CD4-positive, alpha-beta T cell treated with Interleukin-6 at 100 ng/mL for 8 hours (primary cell): ENCODE measurements at regions not wholly inside any gene's neighbourhood (a gene's known extent, or its start where the extent isn't known, plus 50 kb on each side); places are given as distances from the start of the nearest gene placed in this dataset.
"Not testable (repeated sequence)": the region's sequence is repeated elsewhere in the genome, so short reads cannot be mapped to it uniquely, and the experiment has no call there.

Experiments
- DNase-seq: peaks from one replicate; pipeline ENCODE4 v3.0.0-alpha.2; 2020; ENCODE audit warnings: mixed read lengths, low spot score

DNA sequence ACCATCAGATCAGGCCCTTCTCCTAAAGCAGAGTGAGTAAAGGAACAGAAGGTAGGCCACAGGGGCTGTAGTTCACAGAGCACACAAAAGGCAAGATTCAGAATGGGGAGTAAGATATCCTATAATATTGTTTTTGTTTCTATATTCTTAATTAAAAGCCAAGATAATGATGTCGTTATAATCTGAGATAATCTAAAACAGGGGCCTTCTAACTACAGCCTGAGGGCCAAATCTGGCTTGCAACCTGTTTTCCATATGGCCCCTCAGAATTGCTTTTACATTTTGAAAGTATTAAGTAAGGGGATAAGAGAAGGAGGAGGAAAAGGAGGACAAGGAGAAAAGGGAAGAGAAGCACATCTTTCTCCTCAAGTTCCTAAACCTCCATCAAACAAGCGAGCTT, 435.8 kb downstream of the CSNK1G3 start:
- DNase-seq = no peak

DNA sequence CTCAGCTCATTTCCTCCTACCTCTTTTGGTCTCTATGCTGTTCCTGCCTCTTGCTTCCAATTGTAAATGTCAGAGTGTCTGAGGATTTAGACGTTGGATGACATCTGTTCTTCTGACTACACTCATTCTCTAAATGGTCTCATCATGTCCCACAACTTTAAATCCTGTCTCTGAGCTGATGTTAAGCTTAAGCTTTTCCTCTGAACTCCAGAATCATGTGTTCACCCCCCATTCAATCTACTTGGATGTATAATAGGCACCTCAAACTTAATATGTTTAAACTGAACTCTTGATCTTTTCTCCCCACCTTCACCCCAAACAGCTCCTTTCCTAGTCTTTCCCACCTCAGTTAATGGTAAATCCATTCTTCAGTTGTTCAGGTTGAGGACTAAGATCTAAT, 433.6 kb downstream of the CSNK1G3 start:
- no peak for DNase-seq

DNA sequence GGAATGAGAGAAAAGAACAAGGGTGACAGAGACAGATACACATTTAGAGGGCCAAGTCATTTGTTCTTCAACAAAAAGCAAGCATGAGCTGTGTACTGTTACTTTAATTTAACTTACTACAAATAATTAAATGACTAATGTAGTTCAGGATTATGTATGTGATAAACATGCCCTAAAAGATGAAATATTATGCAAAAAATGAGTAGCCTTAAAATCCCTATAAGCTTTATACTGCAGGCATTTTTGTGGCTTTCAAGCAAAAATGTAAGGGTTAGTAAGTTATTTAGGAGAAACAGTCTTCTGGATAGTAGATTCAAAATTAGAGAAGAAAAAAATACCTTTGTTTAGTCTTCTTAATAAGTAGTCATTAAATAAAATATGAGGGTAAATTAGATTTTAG, 431.2 kb downstream of the CSNK1G3 start:
- DNase-seq = no peak

DNA sequence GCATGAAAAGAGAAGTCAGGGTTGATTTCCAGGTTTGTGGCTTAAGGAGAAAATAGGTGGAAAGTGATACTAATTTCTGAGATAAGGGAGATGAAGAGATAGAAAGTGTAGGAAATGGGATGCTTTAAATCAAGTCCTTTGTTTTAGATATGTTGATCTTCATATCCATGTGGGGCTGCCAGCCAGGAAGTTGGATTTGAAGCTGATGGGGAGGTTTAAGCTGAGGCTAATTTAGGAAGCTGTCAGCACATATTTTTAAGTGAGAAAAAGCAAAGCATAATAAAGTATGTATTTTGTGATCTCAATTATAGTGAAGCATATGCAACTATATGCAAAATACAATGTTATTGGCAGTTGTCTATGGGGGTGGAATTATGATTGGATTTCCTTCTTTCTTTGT, 428.4 kb downstream of the CSNK1G3 start:
- no peak for DNase-seq

DNA sequence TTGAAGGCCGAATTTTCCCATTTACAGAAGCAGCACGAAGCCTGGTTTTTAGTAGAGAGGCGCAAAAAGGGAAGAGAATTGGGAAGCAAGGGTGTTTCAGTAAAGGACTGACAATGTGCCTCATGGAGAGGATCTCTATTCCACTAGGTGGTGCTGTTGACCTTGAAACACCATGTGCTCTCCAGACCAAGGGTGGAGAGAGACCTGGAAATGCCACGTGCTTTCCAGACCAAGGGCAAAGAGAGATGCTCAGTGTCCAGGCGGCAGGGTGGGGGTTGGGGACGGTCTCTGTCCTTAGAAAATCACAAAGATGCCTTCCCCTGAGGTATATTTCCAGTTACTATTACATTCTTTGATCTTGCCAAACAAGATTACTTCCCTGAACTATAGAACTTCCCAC, 425.3 kb downstream of the CSNK1G3 start:
- no peak for DNase-seq

DNA sequence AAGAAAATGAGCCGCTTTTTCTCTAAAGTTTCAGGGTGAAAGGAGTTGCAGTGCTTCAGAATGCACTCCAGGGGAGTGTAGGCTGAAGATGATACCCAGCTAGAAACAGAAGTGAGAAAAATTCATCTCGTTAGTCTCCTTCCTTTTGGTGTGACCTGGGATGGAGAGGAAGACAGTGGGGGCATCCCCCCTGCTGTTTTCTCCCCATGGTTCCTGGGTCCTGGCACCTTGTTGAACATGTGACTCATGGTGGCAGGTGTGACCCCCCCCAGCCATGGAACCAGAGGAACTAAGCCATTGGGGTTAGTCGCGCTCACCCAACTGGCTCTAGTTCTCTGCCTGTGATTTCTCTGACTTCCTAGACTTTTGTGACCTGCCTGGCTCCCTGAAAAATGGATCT, 424.6 kb downstream of the CSNK1G3 start:
- DNase-seq = no peak

DNA sequence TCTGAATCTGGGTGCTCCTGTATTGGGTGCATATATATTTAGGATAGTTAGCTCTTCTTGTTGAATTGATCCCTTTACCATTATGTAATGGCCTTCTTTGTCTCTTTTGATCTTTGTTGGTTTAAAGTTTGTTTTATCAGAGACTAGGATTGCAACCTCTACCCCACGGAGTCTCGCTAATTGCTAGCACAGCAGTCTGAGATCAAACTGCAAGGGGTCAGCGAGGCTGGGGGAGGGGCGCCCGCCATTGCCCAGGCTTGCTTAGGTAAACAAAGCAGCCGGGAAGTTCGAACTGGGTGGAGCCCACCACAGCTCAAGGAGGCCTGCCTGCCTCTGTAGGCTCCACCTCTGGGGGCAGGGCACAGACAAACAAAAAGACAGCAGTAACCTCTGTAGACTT, 421.8 kb downstream of the CSNK1G3 start:
- not testable (repeated sequence) for DNase-seq

DNA sequence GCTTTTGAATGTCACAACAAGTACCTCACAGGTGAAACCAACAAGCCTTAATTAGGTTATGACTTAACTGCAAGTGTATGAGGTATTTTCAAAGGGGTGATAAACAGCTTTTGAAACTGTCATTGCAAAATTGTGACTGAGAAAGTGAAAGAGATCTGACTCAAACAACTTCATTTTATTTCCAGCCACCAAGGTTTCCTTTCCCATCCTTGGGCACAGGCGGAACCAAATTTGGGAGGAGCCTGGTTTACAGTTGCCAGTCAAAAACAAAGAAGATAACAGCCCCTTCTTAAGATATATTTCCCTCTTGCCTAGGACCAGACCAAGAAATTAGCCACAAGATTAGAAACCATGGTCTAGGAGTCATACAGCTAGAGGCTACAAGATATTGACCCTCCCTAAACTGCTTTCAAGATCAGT, 417.1 kb downstream of the CSNK1G3 start:
- no peak for DNase-seq

DNA sequence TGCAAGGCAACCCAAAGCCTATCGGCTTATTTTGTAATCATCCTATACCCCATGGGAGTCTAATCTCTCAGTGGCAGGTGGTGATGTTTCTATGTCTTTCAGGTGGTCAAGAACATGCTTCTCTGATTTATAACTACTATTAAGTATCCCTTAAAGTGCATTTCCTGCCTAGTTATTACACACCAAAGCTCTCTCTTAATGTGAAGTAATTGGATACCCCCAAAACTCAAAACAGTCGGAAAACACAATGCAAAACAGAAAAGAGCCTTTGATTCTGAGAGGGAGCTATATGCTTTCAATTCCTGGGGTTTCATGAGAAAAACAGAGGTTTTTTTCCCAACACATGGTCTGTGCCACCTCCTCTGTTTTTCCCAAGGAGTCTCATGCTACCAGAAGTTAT, 416.4 kb downstream of the CSNK1G3 start:
- no peak for DNase-seq

DNA sequence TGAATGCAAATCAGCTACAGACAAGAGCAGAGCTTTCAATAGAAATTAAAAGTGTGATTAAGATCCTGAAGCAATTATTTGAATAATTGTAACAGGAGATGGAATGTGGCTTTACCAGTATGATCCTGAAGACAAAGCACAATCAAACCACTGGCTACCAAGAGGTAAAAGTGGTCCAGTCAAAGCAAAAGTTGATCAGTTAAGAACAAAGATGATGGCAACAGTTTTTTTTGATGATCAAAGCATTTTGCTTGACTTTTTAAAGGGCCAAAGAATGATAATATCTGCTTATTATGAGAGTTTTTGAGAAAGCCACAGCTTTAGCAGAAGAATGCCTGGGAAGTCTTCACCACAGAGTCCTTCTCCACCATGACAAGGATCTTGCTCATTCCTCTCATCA, 409.2 kb downstream of the CSNK1G3 start:
- DNase-seq = no peak

DNA sequence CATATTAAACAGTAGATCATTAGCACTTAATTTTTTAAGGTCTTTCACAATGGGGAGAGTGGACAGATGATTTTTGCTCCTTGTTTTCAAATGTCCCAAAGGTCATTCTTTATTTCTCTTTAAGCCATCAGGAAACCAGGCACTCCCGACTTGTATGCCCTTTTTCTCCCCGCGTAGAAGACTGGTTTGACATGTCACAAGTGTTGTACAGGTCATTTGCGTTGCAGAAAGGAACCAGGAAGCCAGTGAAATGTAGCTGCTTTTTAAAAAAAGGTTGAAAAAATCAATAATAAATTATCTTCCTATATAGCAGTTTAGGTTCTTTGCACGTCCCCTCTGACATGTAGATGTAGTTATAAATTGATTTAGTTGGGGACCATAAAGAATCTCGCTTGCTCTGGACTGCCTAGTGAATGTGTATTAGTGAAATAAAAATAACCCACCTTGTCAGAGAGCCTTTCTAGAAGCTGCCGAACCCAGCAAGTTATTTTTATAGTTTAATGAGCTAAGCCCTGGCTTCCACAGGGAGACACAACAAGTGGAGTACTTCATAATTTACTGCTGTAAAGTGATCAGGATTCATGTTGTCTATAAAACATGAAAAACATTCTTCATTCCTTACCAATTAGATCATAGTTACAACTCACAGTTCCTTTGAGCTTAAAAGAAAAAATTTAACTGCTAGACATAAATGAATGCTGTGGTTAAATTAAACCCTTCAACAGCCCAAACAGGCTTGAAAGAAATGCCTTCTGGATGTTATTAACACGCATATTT, 404.6 kb downstream of the CSNK1G3 start:
- DNase-seq = no peak

DNA sequence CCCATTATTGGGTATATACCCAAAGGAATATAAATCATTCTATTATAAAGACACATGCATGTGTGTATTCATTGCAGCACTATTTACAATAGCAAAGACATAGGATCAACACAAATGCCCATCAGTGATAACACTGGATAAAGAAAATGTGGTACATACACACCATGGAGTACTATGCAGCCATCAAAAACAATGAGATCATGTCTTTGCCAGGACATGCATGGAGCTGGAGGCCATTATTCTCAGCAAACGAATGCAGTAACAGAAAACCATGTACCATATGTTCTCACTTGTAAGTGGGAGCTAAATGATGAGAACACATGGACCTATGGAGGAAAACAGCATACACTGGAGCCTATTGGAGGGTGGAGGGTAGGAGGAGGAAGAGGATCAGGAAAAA, 402.4 kb downstream of the CSNK1G3 start:
- DNase-seq = no peak

DNA sequence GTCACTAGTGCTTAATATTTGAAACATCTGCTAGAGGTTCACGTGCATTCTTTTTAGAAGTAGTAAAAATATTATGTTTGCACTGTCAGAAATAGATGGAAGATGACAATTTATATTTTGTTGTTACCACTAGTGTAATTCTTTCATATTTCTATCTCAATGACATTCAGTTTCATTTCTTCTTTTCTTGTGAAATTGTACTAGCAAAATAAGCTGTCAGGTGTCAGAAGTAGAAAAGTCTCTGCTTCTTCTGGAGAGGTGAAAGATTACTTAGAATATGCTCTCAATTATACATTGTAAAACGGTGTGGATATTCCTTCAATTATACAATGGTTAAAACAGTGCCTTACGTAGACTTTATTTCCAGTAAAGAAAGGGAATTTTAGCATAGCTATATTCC, 395.4 kb downstream of the CSNK1G3 start:
- DNase-seq = no peak

DNA sequence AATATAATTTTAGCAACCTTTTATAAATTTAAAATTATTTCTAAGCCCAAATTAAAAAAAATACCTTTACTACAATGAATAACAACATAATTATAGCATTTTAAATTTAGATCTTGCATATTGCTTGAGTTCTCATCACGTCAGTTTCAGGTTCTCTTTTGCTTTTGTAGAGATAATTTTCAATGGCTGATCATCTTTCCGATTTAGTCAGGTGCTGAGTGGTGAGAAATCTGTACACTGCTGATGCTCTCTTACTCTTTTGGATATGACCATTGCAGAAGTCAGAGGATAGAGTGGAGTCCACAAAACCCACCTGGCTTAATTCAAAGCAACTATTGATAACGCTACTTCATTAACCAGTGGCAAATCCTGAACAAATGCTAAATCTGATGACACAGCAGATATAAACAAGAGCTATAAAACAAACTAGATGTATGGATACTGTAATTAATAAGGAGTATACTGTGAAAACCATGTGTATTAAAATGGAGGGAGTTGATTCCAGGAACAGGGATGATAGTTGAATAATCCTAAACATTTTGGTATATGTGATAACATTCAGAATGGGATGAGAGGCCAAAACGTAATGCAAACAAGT, 394.8 kb downstream of the CSNK1G3 start:
- no peak for DNase-seq

DNA sequence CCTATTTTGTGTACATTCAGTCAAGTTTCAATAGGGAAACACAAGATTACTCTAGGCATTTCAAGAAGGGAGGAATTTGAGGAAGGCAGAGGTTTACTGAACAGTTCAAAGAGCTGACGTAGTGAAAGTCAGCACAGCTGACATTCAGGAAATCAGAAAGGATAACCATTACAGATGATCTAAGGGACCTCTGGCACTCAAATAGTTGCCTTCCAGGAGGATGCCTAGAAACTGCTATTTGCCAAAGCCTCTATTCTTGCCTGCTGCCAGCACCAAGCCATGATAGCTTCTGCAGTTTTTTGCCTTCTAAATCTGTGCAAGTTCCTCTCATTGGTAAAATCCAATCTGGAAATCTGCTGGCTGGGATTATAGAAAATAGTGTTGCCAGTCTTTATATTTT, 373.1 kb downstream of the CSNK1G3 start:
- DNase-seq = no peak

DNA sequence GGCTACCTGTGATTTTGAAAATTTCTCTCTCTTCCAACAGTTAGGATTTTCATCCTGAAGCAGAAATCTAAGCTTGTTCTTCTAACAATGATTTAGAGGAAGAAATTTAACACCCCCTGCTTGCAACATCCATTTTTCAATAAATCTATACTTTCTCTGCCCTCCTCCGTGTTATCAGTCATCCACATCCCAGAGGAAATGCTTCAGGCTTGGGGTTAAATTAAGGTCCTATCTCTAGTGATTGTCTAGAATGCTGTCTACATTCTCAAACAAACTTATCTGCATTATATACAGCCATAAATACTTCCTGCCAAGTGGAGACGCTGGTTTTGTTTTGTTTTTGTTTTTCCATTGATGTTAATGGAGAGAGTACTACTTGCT, 371.0 kb downstream of the CSNK1G3 start:
- no peak for DNase-seq

DNA sequence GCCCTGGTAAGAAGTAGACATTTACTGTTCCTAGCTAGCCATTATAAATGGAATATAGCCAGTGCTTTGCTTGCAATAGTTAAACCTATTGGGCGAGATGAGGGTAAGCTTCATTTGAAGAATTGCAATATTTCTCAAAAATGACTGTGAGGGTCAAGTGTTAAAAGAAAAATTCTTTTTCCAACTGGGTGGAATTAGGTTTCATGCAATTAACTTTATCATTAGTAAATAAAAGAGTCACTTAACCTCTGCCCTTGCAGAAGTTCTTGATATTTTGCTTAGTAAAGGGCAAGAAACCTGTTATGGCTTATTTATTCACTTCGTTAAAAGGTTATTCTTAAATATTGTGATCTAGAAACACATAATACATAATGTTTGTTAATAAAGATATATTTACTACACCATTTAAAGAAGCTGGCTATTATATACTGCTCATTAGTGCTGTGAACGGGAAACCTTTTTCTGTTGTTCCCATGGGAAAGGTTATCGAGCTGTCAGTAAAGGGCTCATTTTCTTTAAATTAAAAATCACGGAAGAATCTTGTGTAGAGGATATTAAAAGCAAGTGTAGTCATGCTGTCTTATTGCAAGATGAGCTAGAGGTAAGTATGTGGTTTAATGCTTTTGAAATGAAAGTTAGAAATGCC, 370.5 kb downstream of the CSNK1G3 start:
- DNase-seq = no peak

DNA sequence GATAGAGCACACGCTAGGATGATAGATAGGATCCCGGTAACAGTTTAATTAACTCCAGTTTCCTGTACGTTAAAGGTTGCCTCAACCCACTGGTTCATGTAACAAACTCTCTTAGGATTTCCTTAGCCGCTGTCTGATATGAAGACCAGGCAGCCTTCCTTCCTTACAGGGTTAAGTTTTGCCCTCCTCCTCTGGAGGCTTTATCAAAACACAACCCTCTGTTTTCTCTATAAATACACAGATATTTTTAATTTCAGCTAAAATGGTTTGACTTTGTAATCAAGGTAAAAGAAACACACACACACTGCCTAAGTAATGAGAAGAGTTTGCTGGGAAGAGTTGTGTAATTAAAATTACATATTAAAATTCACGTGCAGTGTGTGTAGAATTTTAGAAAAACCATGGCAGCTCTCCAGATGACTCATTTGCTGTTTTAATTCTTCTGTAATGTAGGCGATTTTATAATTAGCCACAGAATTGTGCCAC, 369.8 kb downstream of the CSNK1G3 start:
- DNase-seq = no peak

DNA sequence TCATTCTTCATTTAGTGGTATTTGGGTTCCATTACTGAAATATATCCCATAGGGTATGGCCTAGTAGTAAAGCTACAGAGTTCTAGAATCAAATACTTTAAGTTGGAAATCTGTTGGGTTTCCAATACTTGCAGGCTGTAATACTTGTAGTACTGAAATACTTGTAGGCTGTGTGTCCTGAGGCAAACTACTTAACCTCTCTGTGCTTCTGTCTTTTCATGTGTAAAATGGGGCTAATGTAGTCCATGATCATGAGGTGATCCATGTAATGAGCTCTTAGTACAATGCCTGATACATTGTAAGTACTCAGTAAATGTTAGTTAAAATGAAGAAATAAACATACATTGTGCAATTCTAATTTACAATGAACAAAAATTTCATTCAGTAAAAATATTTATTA, 368.9 kb downstream of the CSNK1G3 start:
- no peak for DNase-seq

DNA sequence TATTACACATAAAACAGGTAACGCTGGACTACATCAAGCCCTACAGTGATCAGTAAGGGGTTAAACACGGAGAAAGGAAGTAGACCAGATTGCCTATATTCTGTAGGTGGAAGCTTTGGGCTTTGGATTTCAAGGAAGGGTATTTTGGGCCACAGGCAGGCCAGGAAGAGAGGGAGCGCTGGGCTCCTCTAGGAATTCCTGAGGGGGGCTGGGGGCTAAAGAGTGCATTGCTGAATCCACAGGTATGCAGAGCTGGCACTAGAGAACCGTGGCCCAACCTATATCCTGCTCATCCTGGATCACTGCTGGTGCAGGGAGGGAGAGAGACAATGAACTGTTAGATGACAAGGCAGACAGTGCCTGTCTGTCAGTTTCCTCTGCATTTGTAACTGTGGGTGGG, 367.1 kb downstream of the CSNK1G3 start:
- DNase-seq = no peak

DNA sequence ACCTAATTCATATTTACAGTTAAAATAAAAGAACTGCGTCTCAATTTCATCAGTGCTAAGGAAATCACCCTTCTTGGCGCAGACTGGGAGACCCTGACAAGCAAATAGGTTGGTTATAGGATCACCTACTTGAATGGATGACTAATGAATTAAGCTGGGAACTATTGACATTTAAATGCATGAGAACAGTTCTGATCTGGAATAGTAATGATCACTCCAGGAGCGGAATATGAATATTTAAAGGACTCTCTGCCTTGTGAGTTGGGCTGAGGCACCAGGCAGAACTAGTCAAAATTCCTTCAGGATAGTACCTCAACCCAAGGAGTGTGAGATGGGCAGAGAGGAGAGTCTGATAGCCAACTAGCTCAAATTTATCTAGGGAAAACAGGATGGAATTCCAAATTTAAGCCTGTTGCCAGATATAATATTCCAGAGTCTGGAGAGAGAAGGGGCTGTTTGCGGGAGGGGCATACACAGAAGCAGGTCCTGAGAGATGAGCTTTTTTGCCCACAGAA, 364.4 kb downstream of the CSNK1G3 start:
- no peak for DNase-seq

DNA sequence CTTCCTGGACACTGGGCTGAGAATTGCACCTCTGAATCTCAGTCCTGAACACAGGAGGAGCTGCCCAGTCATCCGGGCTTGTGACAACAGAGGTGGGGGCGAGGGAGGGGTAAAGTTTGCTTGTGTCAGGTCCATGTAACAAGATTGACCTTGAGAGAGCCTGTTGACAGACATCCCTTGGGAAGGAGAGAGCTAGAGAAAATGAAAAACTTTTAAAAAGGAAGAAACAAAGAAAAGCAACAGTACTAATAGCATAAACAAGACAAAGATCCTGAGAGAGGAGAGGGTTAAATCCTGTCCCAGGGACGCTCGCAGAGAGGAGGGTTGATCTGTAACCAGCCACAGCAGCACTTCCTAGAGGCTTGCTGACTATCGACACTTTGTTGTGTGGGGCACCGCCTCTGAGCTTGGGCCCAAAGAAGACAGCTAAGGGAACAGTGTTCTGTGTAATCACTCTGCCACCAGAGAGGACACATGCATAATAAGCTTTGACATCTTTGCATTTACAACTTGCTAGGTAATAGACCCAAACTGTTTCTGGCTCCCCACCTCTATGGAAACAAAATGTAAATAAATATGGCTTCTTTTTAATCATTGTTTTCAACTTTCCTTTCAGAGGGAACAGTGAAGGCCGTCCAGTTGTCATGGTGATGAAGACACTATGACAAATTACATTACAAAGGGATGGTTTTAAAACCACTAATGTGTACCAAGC, 363.7 kb downstream of the CSNK1G3 start:
- no peak for DNase-seq
